Middle frontal gyrus (tissue), 1 donor: ENCODE measurements at regions not wholly inside any gene's neighbourhood (a gene's known extent, or its start where the extent isn't known, plus 50 kb on each side); places are given as distances from the start of the nearest gene placed in this dataset.

Experiments
- DNase-seq: peaks from one replicate; pipeline ENCODE4 v3.0.0-alpha.2; 2015; ENCODE audit warnings: low spot score; ENCODE audit errors: extremely low spot score

GRCh38 chr11:8796941-8797340, 114.0 kb upstream of the AKIP1 start:
- DNase-seq: no peak

- DNase-seq: no peak
Observed at GRCh38 chr11:8799273-8799672, 111.7 kb upstream of the AKIP1 start.

- no peak for DNase-seq
Observed at GRCh38 chr11:8800520-8801110, 110.4 kb upstream of the AKIP1 start.

GRCh38 chr11:8801121-8801520, 109.9 kb upstream of the AKIP1 start:
- DNase-seq: no peak

- no peak for DNase-seq
Observed at GRCh38 chr11:8802251-8802650, 108.7 kb upstream of the AKIP1 start.

- DNase-seq: no peak
Observed at GRCh38 chr11:8803973-8804372, 107.0 kb upstream of the AKIP1 start.

GRCh38 chr11:8805296-8805695, 105.7 kb upstream of the AKIP1 start:
- no peak for DNase-seq

- DNase-seq: no peak
Observed at GRCh38 chr11:8806974-8807373, 104.0 kb upstream of the AKIP1 start.

- no peak for DNase-seq
Observed at GRCh38 chr11:8807544-8808225, 103.3 kb upstream of the AKIP1 start.

- no peak for DNase-seq
Observed at GRCh38 chr11:8808226-8808585, 102.8 kb upstream of the AKIP1 start.

GRCh38 chr11:8809241-8809938, 101.6 kb upstream of the AKIP1 start:
- DNase-seq: no peak

GRCh38 chr11:8809939-8810539, 101.0 kb upstream of the AKIP1 start:
- no peak for DNase-seq

- DNase-seq: peak; percentile 53
Observed at GRCh38 chr11:8810540-8811301, 100.3 kb upstream of the AKIP1 start.

GRCh38 chr11:8811571-8811970, 99.4 kb upstream of the AKIP1 start:
- no peak for DNase-seq

- no peak for DNase-seq
Observed at GRCh38 chr11:8812438-8812837, 98.6 kb upstream of the AKIP1 start.

GRCh38 chr11:8813658-8814057, 97.3 kb upstream of the AKIP1 start:
- peak; percentile 46 for DNase-seq

GRCh38 chr11:8814209-8814922, 96.6 kb upstream of the AKIP1 start:
- DNase-seq: no peak

GRCh38 chr11:8814923-8815240, 96.1 kb upstream of the AKIP1 start:
- no peak for DNase-seq

- DNase-seq: no peak
Observed at GRCh38 chr11:8818421-8818820, 92.6 kb upstream of the AKIP1 start.

- no peak for DNase-seq
Observed at GRCh38 chr11:8820401-8820800, 90.6 kb upstream of the AKIP1 start.

GRCh38 chr11:8822469-8822868, 88.5 kb upstream of the AKIP1 start:
- DNase-seq: no peak
